ENCODE measurements at regions not wholly inside any gene's neighbourhood (a gene's known extent, or its start where the extent isn't known, plus 50 kb on each side); places are given as distances from the start of the nearest gene placed in this dataset.

- H2BK120ac ChIP-seq (ENCODE audit: low read depth, low read length) = no peak overlapping the region
- no peak for DNase-seq
- no peak overlapping the region for H2AK5ac ChIP-seq (ENCODE audit: low read length, severe bottlenecking)
- H3K27me3 ChIP-seq (ENCODE audit: control insufficient read depth in 1 of 2, insufficient read depth in 1 of 2, low read length in 2 of 2) = no peaks in the 10 kb centered on the region
- no peak overlapping the region for H3K23ac ChIP-seq (ENCODE audit: low read length in 2 of 2)
- no peak overlapping the region for H4K8ac ChIP-seq (ENCODE audit: low read length)
- H3K14ac ChIP-seq (ENCODE audit: low read length in 2 of 2) = no peak overlapping the region
- no peak overlapping the region for H3K4ac ChIP-seq (ENCODE audit: low read depth in 1 of 2, low read length in 2 of 2)
- no peak overlapping the region for H2BK15ac ChIP-seq (ENCODE audit: low read depth, poor library complexity, severe bottlenecking)
- H2BK5ac ChIP-seq (ENCODE audit: low read depth, low read length, poor library complexity, severe bottlenecking) = no peak overlapping the region
- H3K36me3 ChIP-seq (ENCODE audit: control insufficient read depth in 1 of 2, insufficient read depth in 2 of 2, low read depth in 1 of 2, low read length in 2 of 2) = no peaks in the 10 kb centered on the region
- H2BK12ac ChIP-seq (ENCODE audit: low read length in 2 of 2) = no peak overlapping the region
- no peak overlapping the region for H3K27ac ChIP-seq (ENCODE audit: low read length, poor library complexity, severe bottlenecking)
- H3K4me1 ChIP-seq (ENCODE audit: control insufficient read depth, insufficient read depth, low read depth, low read length) = no peaks in the 10 kb centered on the region
- H3K9ac ChIP-seq (ENCODE audit: low read length) = no peak overlapping the region
- no peak overlapping the region for H4K91ac ChIP-seq (ENCODE audit: low read length)
- peaks cover 3% of the 10 kb centered on the region for H3K9me3 ChIP-seq (ENCODE audit: control insufficient read depth, low read length)
- no peaks in the 10 kb centered on the region for H3K79me1 ChIP-seq (replicated peaks; ENCODE audit: low read length, poor library complexity, severe bottlenecking)
- no peak overlapping the region for H2AFZ ChIP-seq (ENCODE audit: low read depth, low read length)
- 55% methylated on average over 1 of the region's 3 CpGs for WGBS
- no peak overlapping the region for H3K18ac ChIP-seq (ENCODE audit: low read depth in 1 of 2, low read length in 2 of 2)
- no peak overlapping the region for H3K4me2 ChIP-seq (ENCODE audit: low read length, poor library complexity, severe bottlenecking)
- H3K4me3 ChIP-seq (ENCODE audit: insufficient read depth in 1 of 2, low read depth in 1 of 2, low read length in 2 of 2) = no peak overlapping the region
Measured at GRCh38 chr5:65087154-65087553, 318.4 kb downstream of the CWC27 start.

DNA sequence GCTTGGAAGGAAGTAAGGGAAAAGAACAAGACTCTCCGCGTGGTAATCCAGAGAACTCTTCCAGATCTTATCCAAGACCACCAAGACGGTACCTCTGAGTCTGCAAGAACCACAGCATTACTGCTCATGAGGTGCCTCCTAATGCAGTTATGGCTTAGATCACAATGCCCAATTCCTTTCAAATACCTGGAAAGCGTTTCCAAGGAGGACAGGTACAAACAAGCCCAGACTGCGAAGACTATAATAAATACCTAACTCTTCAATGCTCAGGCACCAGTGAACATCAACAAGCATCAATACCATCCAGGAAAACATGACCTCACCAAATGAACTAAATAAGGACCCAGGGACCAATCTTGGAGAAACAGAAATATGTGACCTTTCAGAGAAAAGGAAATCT is 325.5 kb downstream of the CWC27 start:
- Histone ChIP-seq H3K18ac (ENCODE audit: low read depth in 1 of 2, low read length in 2 of 2) (no peak overlapping the region), H4K8ac (ENCODE audit: low read length) (no peak overlapping the region), H2BK120ac (ENCODE audit: low read depth, low read length) (no peak overlapping the region), H3K23ac (ENCODE audit: low read length in 2 of 2) (no peak overlapping the region), H2AK5ac (ENCODE audit: low read length, severe bottlenecking) (no peak overlapping the region), H2BK5ac (ENCODE audit: low read depth, low read length, poor library complexity, severe bottlenecking) (no peak overlapping the region), H3K4me3 (ENCODE audit: insufficient read depth in 1 of 2, low read depth in 1 of 2, low read length in 2 of 2) (no peak overlapping the region), H3K14ac (ENCODE audit: low read length in 2 of 2) (no peak overlapping the region), H3K79me1 (replicated peaks; ENCODE audit: low read length, poor library complexity, severe bottlenecking) (no peaks in the 10 kb centered on the region), H3K9ac (ENCODE audit: low read length) (no peak overlapping the region), H3K27me3 (ENCODE audit: control insufficient read depth in 1 of 2, insufficient read depth in 1 of 2, low read length in 2 of 2) (no peaks in the 10 kb centered on the region), H3K27ac (ENCODE audit: low read length, poor library complexity, severe bottlenecking) (no peak overlapping the region), H2BK15ac (ENCODE audit: low read depth, poor library complexity, severe bottlenecking) (no peak overlapping the region), H3K9me3 (ENCODE audit: control insufficient read depth, low read length) (peaks cover 3% of the 10 kb centered on the region), H3K36me3 (ENCODE audit: control insufficient read depth in 1 of 2, insufficient read depth in 2 of 2, low read depth in 1 of 2, low read length in 2 of 2) (no peaks in the 10 kb centered on the region), H3K4me2 (ENCODE audit: low read length, poor library complexity, severe bottlenecking) (no peak overlapping the region), H4K91ac (ENCODE audit: low read length) (no peak overlapping the region), H3K4me1 (ENCODE audit: control insufficient read depth, insufficient read depth, low read depth, low read length) (no peaks in the 10 kb centered on the region), H3K4ac (ENCODE audit: low read depth in 1 of 2, low read length in 2 of 2) (no peak overlapping the region), H2BK12ac (ENCODE audit: low read length in 2 of 2) (no peak overlapping the region), H2AFZ (ENCODE audit: low read depth, low read length) (no peak overlapping the region)
- 97% methylated on average over 4 of the region's 5 CpGs for WGBS
- DNase-seq = no peak

DNA sequence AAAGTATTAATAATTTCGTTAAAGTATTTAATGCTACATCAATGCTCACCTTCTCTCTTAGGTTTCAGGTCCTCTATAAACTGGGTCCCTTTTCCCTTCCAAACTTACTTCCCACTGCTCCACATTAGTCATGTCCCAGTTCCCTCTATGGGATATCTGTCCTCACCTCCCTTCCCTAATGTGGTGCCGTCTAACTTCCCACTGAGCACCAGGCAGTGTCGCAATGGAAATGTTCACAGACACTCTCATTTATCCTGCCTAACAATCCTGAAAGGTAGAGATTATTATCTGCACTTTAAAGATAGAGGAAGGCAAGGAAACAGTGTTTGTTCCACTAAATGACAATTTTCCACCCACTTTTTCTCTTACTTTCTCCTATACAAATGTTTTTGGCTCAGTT is 329.7 kb downstream of the CWC27 start:
- H3K4me3 ChIP-seq (ENCODE audit: insufficient read depth in 1 of 2, low read depth in 1 of 2, low read length in 2 of 2) = no peak overlapping the region
- H3K27me3 ChIP-seq (ENCODE audit: control insufficient read depth in 1 of 2, insufficient read depth in 1 of 2, low read length in 2 of 2) = no peaks in the 10 kb centered on the region
- H2BK5ac ChIP-seq (ENCODE audit: low read depth, low read length, poor library complexity, severe bottlenecking) = no peak overlapping the region
- no peak overlapping the region for H4K91ac ChIP-seq (ENCODE audit: low read length)
- no peak overlapping the region for H2BK120ac ChIP-seq (ENCODE audit: low read depth, low read length)
- H3K9ac ChIP-seq (ENCODE audit: low read length) = no peak overlapping the region
- H3K4me2 ChIP-seq (ENCODE audit: low read length, poor library complexity, severe bottlenecking) = no peak overlapping the region
- 77% methylated on average over 3 of the region's 3 CpGs for WGBS
- no peak overlapping the region for H3K23ac ChIP-seq (ENCODE audit: low read length in 2 of 2)
- H2BK15ac ChIP-seq (ENCODE audit: low read depth, poor library complexity, severe bottlenecking) = no peak overlapping the region
- no peak overlapping the region for H4K8ac ChIP-seq (ENCODE audit: low read length)
- no peak overlapping the region for H3K4ac ChIP-seq (ENCODE audit: low read depth in 1 of 2, low read length in 2 of 2)
- DNase-seq = no peak
- H2AFZ ChIP-seq (ENCODE audit: low read depth, low read length) = no peak overlapping the region
- H3K36me3 ChIP-seq (ENCODE audit: control insufficient read depth in 1 of 2, insufficient read depth in 2 of 2, low read depth in 1 of 2, low read length in 2 of 2) = no peaks in the 10 kb centered on the region
- no peak overlapping the region for H3K27ac ChIP-seq (ENCODE audit: low read length, poor library complexity, severe bottlenecking)
- H3K18ac ChIP-seq (ENCODE audit: low read depth in 1 of 2, low read length in 2 of 2) = no peak overlapping the region
- H3K79me1 ChIP-seq (replicated peaks; ENCODE audit: low read length, poor library complexity, severe bottlenecking) = no peaks in the 10 kb centered on the region
- no peaks in the 10 kb centered on the region for H3K9me3 ChIP-seq (ENCODE audit: control insufficient read depth, low read length)
- no peaks in the 10 kb centered on the region for H3K4me1 ChIP-seq (ENCODE audit: control insufficient read depth, insufficient read depth, low read depth, low read length)
- no peak overlapping the region for H2BK12ac ChIP-seq (ENCODE audit: low read length in 2 of 2)
- H2AK5ac ChIP-seq (ENCODE audit: low read length, severe bottlenecking) = no peak overlapping the region
- H3K14ac ChIP-seq (ENCODE audit: low read length in 2 of 2) = no peak overlapping the region
